ENCODE measurements at regions not wholly inside any gene's neighbourhood (a gene's known extent, or its start where the extent isn't known, plus 50 kb on each side); places are given as distances from the start of the nearest gene placed in this dataset.

GRCh38 chr6:8218861-8219260 is 116.5 kb upstream of the EEF1E1 start:
- no peak for DNase-seq (ENCODE audit: low read depth, low spot score)

- DNase-seq (ENCODE audit: low read depth, low spot score): no peak
Observed at GRCh38 chr6:8215631-8216030, 113.3 kb upstream of the EEF1E1 start.

GRCh38 chr6:8213995-8214394 is 111.6 kb upstream of the EEF1E1 start:
- DNase-seq (ENCODE audit: low read depth, low spot score): no peak

GRCh38 chr6:8212720-8213434 is 110.5 kb upstream of the EEF1E1 start:
- no peak for DNase-seq (ENCODE audit: low read depth, low spot score)

- no peak for DNase-seq (ENCODE audit: low read depth, low spot score)
Observed at GRCh38 chr6:8207869-8208191, 105.5 kb upstream of the EEF1E1 start.

GRCh38 chr6:8207191-8207868 is 105.0 kb upstream of the EEF1E1 start:
- no peak for DNase-seq (ENCODE audit: low read depth, low spot score)

GRCh38 chr6:8203337-8203736 is 101.0 kb upstream of the EEF1E1 start:
- no peak for DNase-seq (ENCODE audit: low read depth, low spot score)

GRCh38 chr6:8201679-8202078 is 99.3 kb upstream of the EEF1E1 start:
- DNase-seq (ENCODE audit: low read depth, low spot score): no peak

GRCh38 chr6:8200255-8200654 is 97.9 kb upstream of the EEF1E1 start:
- DNase-seq (ENCODE audit: low read depth, low spot score): no peak

- no peak for DNase-seq (ENCODE audit: low read depth, low spot score)
Observed at GRCh38 chr6:8195714-8196102, 93.4 kb upstream of the EEF1E1 start.

- no peak for DNase-seq (ENCODE audit: low read depth, low spot score)
Observed at GRCh38 chr6:8195040-8195713, 92.8 kb upstream of the EEF1E1 start.

GRCh38 chr6:8194490-8194889 is 92.1 kb upstream of the EEF1E1 start:
- DNase-seq (ENCODE audit: low read depth, low spot score): no peak

- no peak for DNase-seq (ENCODE audit: low read depth, low spot score)
Observed at GRCh38 chr6:8193541-8193940, 91.2 kb upstream of the EEF1E1 start.

GRCh38 chr6:8192597-8192996 is 90.2 kb upstream of the EEF1E1 start:
- DNase-seq (ENCODE audit: low read depth, low spot score): no peak

GRCh38 chr6:8192067-8192466 is 89.7 kb upstream of the EEF1E1 start:
- DNase-seq (ENCODE audit: low read depth, low spot score): no peak

- DNase-seq (ENCODE audit: low read depth, low spot score): no peak
Observed at GRCh38 chr6:8191629-8192028, 89.3 kb upstream of the EEF1E1 start.

GRCh38 chr6:8187209-8187608 is 84.9 kb upstream of the EEF1E1 start:
- no peak for DNase-seq (ENCODE audit: low read depth, low spot score)

GRCh38 chr6:8182902-8183665 is 80.7 kb upstream of the EEF1E1 start:
- DNase-seq (ENCODE audit: low read depth, low spot score): no peak

- no peak for DNase-seq (ENCODE audit: low read depth, low spot score)
Observed at GRCh38 chr6:8181951-8182845, 79.8 kb upstream of the EEF1E1 start.

- DNase-seq (ENCODE audit: low read depth, low spot score): no peak
Observed at GRCh38 chr6:8181160-8181881, 79.0 kb upstream of the EEF1E1 start.

Data from smooth muscle cell of the brain vasculature (primary cell).